Adrenal gland (tissue), 5 donors: ENCODE measurements at regions not wholly inside any gene's neighbourhood (a gene's known extent, or its start where the extent isn't known, plus 50 kb on each side); places are given as distances from the start of the nearest gene placed in this dataset.

Experiments used
- POLR2A ChIP-seq, 2 donors: fragments of 450-650 bp; IDR thresholded peaks; one replicate each; pipeline ENCODE4 v1.6.1; 2017; ENCODE audit warnings: antibody characterized with exemption in 2 of 2, mild to moderate bottlenecking in 2 of 2, moderate library complexity in 1 of 2
- TF ChIP-seq, protein P1 (sequence below), 6 experiments: fragments of 450-650 bp in 4 of 6; fragments of 200-600 bp in 2 of 6; sonication (generic) in 1 of 6; IDR thresholded peaks; 1 replicate in 5 of 6; 2 replicates in 1 of 6; pipeline versions ENCODE4 v1.5.1 to v1.8.0; 2016 to 2021; ENCODE audit warnings: antibody characterized with exemption in 6 of 6, mild to moderate bottlenecking in 2 of 6, moderate library complexity in 1 of 6
- donor health status: DM: no; HTN: no; CAD: no.

DNA sequence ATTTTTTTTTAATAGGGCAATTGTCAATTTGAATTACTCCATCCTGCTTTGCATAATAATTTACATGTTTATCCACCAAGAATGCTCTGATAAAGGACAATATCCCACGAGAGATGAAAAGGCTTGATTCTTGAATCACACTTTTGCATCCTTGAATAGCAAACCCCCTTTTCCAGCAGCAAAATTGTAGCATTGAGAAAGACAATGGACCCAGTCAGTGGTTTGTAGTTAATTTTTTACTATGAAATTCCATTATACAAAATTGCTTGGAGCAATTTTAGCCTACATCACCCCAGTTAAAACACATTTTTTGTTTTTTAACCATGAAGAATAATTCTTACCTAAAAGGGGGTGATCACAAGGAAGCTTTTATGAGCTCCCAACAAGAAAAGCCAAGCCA is 255.1 kb downstream of the RND3 start:
- TF ChIP-seq, protein P1, sequence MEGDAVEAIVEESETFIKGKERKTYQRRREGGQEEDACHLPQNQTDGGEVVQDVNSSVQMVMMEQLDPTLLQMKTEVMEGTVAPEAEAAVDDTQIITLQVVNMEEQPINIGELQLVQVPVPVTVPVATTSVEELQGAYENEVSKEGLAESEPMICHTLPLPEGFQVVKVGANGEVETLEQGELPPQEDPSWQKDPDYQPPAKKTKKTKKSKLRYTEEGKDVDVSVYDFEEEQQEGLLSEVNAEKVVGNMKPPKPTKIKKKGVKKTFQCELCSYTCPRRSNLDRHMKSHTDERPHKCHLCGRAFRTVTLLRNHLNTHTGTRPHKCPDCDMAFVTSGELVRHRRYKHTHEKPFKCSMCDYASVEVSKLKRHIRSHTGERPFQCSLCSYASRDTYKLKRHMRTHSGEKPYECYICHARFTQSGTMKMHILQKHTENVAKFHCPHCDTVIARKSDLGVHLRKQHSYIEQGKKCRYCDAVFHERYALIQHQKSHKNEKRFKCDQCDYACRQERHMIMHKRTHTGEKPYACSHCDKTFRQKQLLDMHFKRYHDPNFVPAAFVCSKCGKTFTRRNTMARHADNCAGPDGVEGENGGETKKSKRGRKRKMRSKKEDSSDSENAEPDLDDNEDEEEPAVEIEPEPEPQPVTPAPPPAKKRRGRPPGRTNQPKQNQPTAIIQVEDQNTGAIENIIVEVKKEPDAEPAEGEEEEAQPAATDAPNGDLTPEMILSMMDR (IDR thresholded peaks at IDR 0.05): no peak
- no peak for TF ChIP-seq POLR2A (IDR thresholded peaks at IDR 0.05)
